NOMO-1 (cell line): ENCODE measurements at regions not wholly inside any gene's neighbourhood (a gene's known extent, or its start where the extent isn't known, plus 50 kb on each side); places are given as distances from the start of the nearest gene placed in this dataset.
"Not testable (repeated sequence)": the region's sequence is repeated elsewhere in the genome, so short reads cannot be mapped to it uniquely, and the experiment has no call there.

Source experiments
- DNase-seq, 2 experiments: peaks; one replicate each; lab custom pipeline; 2025; ENCODE audit not compliant: unreplicated experiment in 2 of 2; lab: John Stamatoyannopoulos, UW

- no peak for DNase-seq
Observed at GRCh38 chr3:194858382-194858781, 172.7 kb downstream of the FAM43A start.

- DNase-seq = no peak
Observed at GRCh38 chr3:194860725-194861124, 175.0 kb downstream of the FAM43A start.

GRCh38 chr3:194861375-194861774 is 175.7 kb downstream of the FAM43A start:
- DNase-seq = peak; percentile 38 to 62

DNA sequence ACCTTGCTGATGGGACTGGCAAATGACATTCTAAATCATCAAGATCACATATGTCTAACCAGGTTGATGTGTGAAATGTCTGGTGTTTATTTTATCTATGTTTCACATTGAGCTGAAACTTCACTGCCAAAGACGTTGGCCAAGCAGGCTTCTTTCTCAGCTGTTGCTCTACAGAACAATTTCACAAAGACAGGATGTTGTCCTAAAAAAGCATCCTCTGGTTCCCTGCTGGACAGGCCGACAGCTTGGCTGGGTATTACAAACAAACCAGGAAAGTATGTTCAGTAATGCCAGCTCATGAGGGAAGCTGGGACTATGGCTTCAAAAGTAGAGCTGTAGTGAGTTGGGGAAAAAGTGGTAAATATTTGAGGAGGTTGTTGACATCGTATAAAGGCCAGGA is 179.4 kb downstream of the FAM43A start:
- no peak for DNase-seq

GRCh38 chr3:194865615-194866014 is 179.9 kb downstream of the FAM43A start:
- peak; percentile 23 to 87 for DNase-seq

GRCh38 chr3:194866236-194866635 is 180.6 kb downstream of the FAM43A start:
- DNase-seq = peak in 1 of 2 experiments; percentile 77

DNA sequence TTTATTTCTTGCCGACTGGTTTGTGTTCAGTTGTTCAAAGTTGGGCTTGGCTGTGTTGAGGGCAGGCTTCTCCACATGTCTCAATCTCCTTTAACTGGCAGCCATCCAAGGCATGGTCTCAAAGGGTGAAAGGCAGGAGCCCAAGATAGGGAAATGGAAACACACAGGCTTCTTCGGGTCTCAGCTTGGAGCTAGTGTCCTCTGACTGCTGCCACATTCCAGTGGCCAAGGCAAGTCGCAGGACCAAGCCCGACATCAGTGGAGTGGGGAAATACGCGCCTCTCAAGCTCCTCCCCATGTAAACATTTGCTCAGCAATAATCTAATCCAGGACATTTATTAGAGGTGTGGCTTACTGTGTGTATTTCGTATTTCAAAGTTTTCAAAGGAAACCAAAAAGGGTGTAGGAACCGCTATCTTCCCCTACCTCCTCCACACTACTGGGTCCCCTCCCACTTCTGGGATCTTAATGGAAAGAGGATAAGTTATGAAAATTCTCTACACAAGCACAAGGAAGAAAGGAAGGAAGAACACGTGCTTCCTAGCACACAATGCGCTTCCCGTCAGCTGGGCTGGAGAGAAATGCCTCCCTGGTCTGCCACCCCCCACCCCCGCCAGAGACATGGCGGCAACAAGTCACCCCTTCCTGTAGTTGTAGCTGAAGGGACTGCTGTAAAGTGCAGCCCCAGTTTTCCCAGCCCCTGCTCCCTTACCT is 181.7 kb downstream of the FAM43A start:
- DNase-seq = no peak

DNA sequence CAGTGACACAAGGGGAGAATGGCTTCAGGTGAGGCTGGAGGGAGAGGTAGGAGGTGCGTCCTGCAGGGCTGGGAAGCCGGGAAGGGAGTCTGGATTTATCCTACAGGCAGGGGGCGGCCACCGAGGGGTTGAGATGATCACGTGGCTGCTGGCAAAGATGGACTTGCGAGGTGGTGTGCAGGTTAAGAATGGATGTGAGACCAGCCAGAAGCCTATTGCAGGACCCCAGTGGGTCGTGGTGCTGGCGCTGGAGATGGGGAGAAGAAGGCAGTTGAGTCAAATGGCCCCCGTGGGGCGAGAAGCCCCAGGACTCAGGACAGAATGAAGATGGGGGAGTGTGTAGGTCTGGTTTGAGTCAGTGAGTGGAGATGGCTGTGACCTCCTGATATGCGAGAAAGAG is 183.1 kb downstream of the FAM43A start:
- no peak for DNase-seq

GRCh38 chr3:194869482-194870169 is 183.9 kb downstream of the FAM43A start:
- DNase-seq = no peak

- no peak for DNase-seq
Observed at GRCh38 chr3:194870394-194871110, 184.9 kb downstream of the FAM43A start.

DNA sequence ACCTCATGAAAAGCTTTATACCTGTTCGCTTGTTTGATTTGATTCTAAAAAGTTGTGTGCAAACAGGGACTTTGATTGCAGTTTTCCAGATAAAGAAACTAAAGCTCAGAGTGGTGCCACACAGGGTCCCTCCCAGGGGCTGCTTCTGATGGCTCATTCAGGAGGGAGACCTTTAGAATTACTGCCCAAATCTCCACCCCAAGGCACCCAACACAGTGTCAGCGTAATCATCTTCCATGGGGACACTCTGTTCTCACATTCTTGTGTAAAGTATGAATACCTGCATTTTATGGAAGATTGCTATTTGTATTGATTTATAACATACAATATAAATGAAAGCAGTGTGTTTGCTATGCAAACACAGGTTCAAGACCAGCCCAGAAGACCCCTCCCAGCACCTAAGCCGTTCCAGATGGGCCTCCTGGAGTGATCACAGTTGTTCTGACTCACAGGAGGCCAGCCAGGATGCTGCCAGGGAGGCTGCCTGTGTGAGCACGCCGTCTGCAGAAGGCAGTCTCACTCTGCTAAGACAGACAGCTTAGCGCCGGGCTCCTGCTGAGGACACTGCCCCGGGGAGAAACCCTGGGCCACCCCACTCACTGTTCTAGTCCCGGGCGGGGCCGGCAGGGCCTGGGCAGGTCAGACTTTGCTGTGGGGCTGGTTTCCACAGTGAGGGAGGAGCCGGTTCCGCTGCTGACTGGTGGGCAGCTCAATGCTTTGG is 185.6 kb downstream of the FAM43A start:
- peak; percentile 58 to 65 for DNase-seq

DNA sequence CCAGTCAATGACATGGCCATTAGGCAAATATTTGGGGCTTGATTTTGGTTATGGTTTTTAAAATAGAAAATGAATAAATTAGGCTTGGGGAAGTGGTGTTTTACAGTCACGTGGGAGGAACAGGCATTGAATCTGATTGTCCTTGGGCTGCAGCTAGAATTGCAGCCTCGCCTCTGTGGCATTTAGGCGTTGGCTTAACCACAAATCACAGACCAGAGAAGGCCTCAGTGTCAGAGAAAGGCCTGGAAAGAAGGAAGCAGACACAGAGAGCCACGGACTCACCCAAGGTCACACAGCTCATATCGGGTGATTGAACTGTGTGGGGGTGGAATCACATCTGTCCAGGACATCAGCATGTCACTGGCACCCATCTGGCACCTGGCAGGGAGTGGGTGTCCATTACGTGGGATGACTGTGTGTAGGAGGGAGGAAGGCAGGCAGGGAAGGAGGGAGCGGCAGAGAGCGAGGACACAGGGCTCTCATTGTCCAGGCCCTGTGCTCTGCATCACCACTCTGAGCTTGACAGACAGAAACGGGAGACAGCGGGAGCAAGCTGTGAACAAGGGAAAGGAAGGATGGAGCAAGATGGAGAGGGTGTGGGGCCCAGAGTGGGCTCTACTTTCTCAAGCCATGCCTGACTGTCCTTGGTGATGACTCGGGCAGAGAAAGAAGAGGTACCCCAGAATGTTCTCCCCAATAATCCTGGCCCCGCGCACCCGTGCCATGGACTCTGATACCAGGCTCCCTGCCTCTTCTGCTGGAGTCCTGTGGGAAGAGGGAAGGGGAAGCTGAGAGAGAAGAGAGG is 186.4 kb downstream of the FAM43A start:
- DNase-seq = peak; percentile 65 to 86

DNA sequence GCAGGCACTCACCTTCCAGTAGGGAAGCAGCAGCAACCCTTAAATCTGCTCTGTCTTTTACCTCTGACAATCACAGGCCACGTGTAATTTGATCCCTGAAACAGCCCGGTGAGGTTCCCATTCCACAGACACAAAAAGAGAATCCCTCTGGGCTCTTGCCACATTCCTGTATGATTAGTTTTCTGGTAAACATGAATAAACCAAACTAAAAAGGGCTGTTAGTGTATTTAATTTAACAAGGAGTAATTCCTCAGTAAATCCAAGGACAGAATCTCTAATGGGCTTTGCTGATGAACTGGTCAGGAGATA is 186.9 kb downstream of the FAM43A start:
- no peak for DNase-seq

DNA sequence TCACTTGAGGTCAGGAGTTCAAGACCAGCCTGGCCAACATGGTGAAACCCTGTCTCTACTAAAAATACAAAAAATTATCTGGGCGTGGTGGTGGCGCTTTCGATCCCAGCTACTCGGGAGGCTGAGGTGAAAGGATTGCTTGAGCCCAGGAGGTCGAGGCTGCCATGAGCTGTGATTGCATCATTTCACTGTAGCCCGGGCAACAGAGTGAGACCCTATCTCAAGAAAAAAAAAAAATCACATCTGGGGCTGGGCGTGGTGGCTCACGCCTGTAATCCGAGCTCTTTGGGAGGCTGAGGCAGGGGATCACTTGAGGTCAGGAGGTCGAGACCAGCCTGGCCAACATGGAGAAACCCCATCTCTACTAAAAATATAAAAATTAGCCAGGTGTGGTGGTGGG is 187.8 kb downstream of the FAM43A start:
- not testable (repeated sequence) for DNase-seq

DNA sequence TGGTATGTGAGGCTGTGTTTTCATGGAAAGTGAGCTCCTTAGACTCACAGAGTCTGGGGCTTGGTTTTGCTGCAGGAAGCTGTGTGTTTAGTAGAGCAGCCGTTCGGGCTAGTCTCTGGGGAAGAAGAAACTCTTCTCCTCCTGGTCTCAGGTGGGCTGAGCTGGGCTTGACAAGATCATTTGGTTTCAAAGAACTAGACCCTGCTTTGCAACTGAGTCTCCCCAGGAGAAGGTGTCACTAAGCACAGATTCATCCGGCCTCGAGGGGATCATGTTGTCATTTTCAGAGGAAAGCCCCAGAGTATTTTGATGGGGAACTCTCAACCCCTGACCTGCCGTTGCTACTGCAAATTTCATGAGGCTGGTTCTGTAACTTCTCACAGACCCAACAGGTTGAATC is 188.5 kb downstream of the FAM43A start:
- no peak for DNase-seq

DNA sequence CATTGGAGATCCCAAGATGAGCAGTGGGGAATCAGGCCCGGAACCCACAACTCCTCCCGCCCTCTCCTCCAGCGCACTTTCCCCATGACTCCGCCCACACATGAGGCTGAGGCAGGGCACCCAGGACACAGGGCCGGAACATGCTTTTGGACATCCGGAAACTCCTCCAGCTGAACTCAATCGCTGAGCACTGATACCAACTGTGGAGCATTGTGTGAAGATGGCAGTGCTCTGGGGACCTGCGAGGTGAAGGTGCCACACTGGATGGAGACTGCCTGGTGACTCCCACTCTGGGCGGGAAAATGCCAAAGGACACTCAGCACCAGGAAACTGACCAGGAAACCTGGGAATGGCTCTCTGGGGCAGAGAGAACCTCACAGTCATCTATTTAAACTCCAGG is 189.1 kb downstream of the FAM43A start:
- no peak for DNase-seq

DNA sequence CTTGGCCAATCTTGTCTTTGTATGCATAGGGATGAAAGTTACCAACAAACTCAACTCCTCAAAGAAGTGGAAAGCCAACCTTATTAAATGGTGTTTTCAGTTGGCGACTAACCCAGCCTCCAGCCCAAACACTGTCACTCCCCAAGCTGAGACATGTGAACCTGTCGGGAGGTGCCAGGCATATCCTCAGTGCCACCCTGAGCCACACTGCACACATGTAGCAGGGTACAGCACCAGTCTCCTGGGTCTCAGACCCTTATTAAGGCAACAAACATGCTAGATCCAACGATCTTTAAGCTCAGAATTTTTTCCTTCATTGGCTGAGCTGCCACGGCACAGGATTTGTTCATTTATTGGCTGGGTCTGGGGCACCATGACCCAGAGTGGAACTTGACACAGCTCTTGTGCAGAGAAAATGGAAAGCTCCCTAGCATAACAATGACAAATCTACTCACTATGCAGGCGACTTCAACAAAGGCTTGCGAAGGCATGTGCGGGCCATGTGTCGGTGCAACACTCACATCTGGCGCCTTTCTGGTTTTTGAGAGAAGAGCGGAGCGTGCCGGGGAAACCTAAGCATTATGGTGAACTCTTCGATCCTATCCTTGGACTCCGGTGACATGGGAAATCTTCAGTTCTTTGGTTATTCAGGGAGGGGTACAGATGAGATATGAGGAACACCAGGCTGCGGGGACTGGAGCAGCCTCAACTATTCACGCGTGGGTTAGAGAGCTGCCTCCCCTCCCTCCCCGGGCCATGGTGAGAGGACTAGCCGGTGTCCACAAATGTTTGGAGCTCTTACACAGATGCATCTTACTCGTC is 190.1 kb downstream of the FAM43A start:
- no peak for DNase-seq

DNA sequence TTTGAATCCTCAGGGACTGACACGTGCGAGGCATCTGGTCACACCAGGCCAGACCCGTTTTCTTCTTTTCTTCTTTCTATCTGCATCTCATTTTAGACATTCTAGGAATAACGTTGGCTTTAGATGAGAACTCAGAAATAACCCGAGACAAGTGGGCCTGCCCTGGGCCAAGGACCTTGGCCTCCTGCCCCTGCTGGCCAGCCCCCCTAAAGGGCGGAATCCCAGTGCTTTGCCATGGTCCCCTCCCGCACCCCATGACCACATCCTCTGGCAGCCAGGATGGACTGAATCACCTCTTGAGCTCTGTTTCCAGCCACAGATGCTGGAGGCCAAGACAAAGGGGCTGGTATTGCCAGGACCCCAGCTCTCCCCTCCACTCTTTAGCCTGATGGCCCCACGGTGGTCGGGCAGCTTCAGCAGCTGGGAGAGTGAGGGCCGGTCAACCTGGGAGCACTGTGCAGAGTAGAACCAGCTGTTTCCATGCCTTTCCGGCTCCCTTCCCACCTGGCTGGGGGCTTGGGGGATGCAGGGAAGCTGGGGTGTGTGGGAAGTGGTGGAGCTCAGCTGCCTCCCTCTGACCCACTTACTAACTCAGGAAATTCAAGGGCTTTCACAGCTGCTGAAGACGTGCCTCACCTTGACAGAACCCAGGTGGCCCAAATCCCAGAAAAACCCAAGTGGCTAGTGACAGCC is 190.9 kb downstream of the FAM43A start:
- DNase-seq = no peak
